HepG2 (cell line): ENCODE measurements at regions not wholly inside any gene's neighbourhood (a gene's known extent, or its start where the extent isn't known, plus 50 kb on each side); places are given as distances from the start of the nearest gene placed in this dataset.

ENCODE experiments used
- ATAC-seq: fragments of 200-7000 bp; cut with Tn5 transposase; 3 replicates; pipeline ENCODE4 v1.9.1; 2020; ENCODE audit warnings: mild to moderate bottlenecking, moderate library complexity
- BruUV-seq: library from RNA; stranded (reverse); fragments of 400-500 nt; replicated peaks from 2 replicates; lab custom pipeline; 2021; lab: Mats Ljungman, UMichigan
- CTCF ChIA-PET: fragments of 300-600 bp; formaldehyde crosslinking; extraction: SDS; loops from one replicate; lab custom pipeline; 2021; ENCODE audit warnings: low total read pairs, inconsistent platforms, low intra/inter-chr PET ratio; lab: Yijun Ruan, JAX
- POLR2A ChIA-PET: fragments of 350-600 bp; sonication (Branson Sonifier 250); formaldehyde crosslinking; loops from one replicate; lab custom pipeline; 2020; ENCODE audit warnings: antibody characterized with exemption, inconsistent platforms; lab: Yijun Ruan, JAX
- DNase-seq: peaks from one replicate; pipeline ENCODE4 v3.0.0-alpha.2; 2015; ENCODE audit warnings: low spot score
- FAIRE-seq: peaks from 3 replicates; lab custom pipeline; 2011; peaks lifted over from hg19 to GRCh38; lab: Jason Lieb, UNC
- H2AFZ ChIP-seq: one replicate; pipeline ENCODE4 v1.6.1; 2011; ENCODE audit warnings: low read length, inconsistent platforms
- H3K27ac ChIP-seq: fragments of 300-600 bp; 3 replicates; pipeline ENCODE4 v1.8.0; 2011; ENCODE audit warnings: mixed run types, mild to moderate bottlenecking, mixed read lengths, low read length, inconsistent platforms; ENCODE audit not compliant: insufficient read depth; ENCODE audit errors: extremely low read length
- H3K27me3 ChIP-seq, 2 experiments: fragments of 200-600 bp in 1 of 2; 2 replicates in 1 of 2; 3 replicates in 1 of 2; pipeline versions ENCODE4 v1.6.0 to v1.8.0; 2011; ENCODE audit warnings: low read length in 2 of 2, mild to moderate bottlenecking in 2 of 2, moderate library complexity in 2 of 2, inconsistent platforms in 1 of 2; ENCODE audit not compliant: insufficient read depth in 2 of 2, control insufficient read depth in 1 of 2
- H3K36me3 ChIP-seq, 2 experiments: fragments of 200-600 bp in 1 of 2; replicated peaks in 1 of 2; 2 replicates in 1 of 2; 3 replicates in 1 of 2; pipeline versions ENCODE4 v1.5.1 to v1.8.0; 2011; ENCODE audit warnings: low read length in 2 of 2, inconsistent platforms in 1 of 2; ENCODE audit not compliant: insufficient read depth in 2 of 2, control insufficient read depth in 1 of 2
- H3K4me1 ChIP-seq: 2 replicates; pipeline ENCODE4 v1.5.1; 2012; ENCODE audit warnings: low read length, inconsistent platforms; ENCODE audit not compliant: insufficient read depth
- H3K4me2 ChIP-seq: 2 replicates; pipeline ENCODE4 v1.6.0; 2011; ENCODE audit warnings: low read depth, low read length, inconsistent platforms
- H3K4me3 ChIP-seq, 3 experiments: fragments of 200-600 bp in 1 of 3; sonication (generic), shearing (Covaris generic) in 1 of 3; replicated peaks in 1 of 3; 2 replicates each; pipeline ENCODE4 v1.5.1; 2011 to 2016; ENCODE audit warnings: low read length in 3 of 3, inconsistent platforms in 2 of 3, low read depth in 2 of 3, mild to moderate bottlenecking in 2 of 3, control low read depth in 1 of 3, mixed read lengths in 1 of 3; ENCODE audit not compliant: insufficient read depth in 1 of 3
- H3K79me2 ChIP-seq: one replicate; pipeline ENCODE4 v1.6.1; 2011; ENCODE audit warnings: low read length, inconsistent platforms; ENCODE audit not compliant: insufficient read depth
- H3K9ac ChIP-seq: 2 replicates; pipeline ENCODE4 v1.6.0; 2011; ENCODE audit warnings: mild to moderate bottlenecking, low read depth, low read length, inconsistent platforms; ENCODE audit not compliant: insufficient read depth
- H3K9me3 ChIP-seq: 2 replicates; pipeline ENCODE4 v1.5.1; 2012; ENCODE audit warnings: mild to moderate bottlenecking, low read length
- H4K20me1 ChIP-seq: 2 replicates; pipeline ENCODE4 v1.6.0; 2011; ENCODE audit warnings: inconsistent platforms, mild to moderate bottlenecking, low read length, moderate library complexity; ENCODE audit not compliant: insufficient read depth
- HOXA7 ChIP-seq: sonication (generic); formaldehyde crosslinking; IDR thresholded peaks from 2 replicates; pipeline ENCODE4 v1.8.1; 2022; ENCODE audit warnings: mild to moderate bottlenecking, missing genetic modification reagents, moderate library complexity
- MXD4 ChIP-seq: IDR thresholded peaks from 2 replicates; pipeline ENCODE4 v1.6.1; 2016; ENCODE audit warnings: mild to moderate bottlenecking, missing biosample characterization, missing genetic modification reagents
- NFAT5 ChIP-seq: sonication (generic); formaldehyde crosslinking; IDR thresholded peaks from 2 replicates; pipeline ENCODE4 v1.4.0; 2020; ENCODE audit warnings: missing genetic modification reagents
- SIX4 ChIP-seq: sonication (generic); formaldehyde crosslinking; IDR thresholded peaks from 2 replicates; pipeline ENCODE4 v1.4.0; 2020; ENCODE audit warnings: missing genetic modification reagents
- TIGD3 ChIP-seq: sonication (generic); formaldehyde crosslinking; IDR thresholded peaks from 2 replicates; pipeline ENCODE4 v1.5.1; 2020; ENCODE audit warnings: mild to moderate bottlenecking, missing genetic modification reagents, borderline replicate concordance
- TSC22D2 ChIP-seq: sonication (generic); formaldehyde crosslinking; IDR thresholded peaks from 2 replicates; pipeline ENCODE4 v1.5.1; 2020; ENCODE audit warnings: missing genetic modification reagents, mild to moderate bottlenecking, borderline replicate concordance
- ZBTB21 ChIP-seq: sonication (generic); formaldehyde crosslinking; IDR thresholded peaks from 2 replicates; pipeline ENCODE4 v1.4.0; 2020; ENCODE audit warnings: missing genetic modification reagents
- ZNF253 ChIP-seq: sonication (generic); formaldehyde crosslinking; IDR thresholded peaks from 2 replicates; pipeline ENCODE4 v1.8.0; 2022; ENCODE audit warnings: mild to moderate bottlenecking, missing genetic modification reagents, borderline replicate concordance
- ZNF557 ChIP-seq: sonication (generic); formaldehyde crosslinking; IDR thresholded peaks from 2 replicates; pipeline ENCODE4 v1.4.0; 2020; ENCODE audit warnings: missing genetic modification reagents
- ZNF567 ChIP-seq: sonication (generic); formaldehyde crosslinking; IDR thresholded peaks from 2 replicates; pipeline ENCODE4 v1.8.1; 2023; ENCODE audit warnings: mild to moderate bottlenecking, missing genetic modification reagents, borderline replicate concordance
- ZNF879 ChIP-seq: sonication (generic); formaldehyde crosslinking; IDR thresholded peaks from 2 replicates; pipeline ENCODE4 v1.8.1; 2023; ENCODE audit warnings: missing genetic modification reagents
- WGBS: methylation state at CpG from one replicate; pipeline ENCODE4 v1.1.6; 2017; ENCODE audit warnings: low lambda C conversion rate; 5-methylcytosine and 5-hydroxymethylcytosine counted together
- in situ Hi-C: cut with HindIII; loops from 2 replicates; pipeline ENCODE4 v1.10.0; 2017; ENCODE audit warnings: low pct_unique_long_range_greater_than_20kb; ENCODE audit not compliant: extremely low pct_ligation_motif_present
- intact Hi-C: fragments of 100-400 bp; cut with micrococcal nuclease; formaldehyde crosslinking; loops from one replicate; pipeline ENCODE4 v1.10.0; 2022; ENCODE audit not compliant: unreplicated experiment
- TF ChIP-seq, protein P1 (sequence below): IDR thresholded peaks from 2 replicates; pipeline ENCODE4 v1.6.1; 2016

DNA sequence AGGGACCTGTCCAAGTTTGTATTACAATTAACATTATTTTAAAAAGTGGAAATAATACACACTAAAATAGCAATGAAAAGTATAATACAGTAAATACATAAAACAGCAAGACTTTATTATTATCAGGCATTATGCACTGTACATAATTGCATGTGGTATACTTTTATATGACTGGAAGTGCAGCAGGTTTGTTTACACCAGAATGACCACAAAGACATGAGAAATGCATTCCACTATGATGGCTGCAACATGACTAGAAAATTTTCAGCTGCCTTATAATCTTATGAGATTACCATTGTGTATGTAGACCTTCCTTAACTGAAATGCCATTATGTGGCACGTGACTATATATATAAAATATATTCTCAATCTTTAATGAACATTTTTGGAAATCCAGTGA lies 1699.6 kb downstream of the KCNT2 start:
- ChIA-PET CTCF (no interaction called here), POLR2A (no interaction called here)
- Histone ChIP-seq H3K27me3 (no peaks in the 10 kb centered on the region), H3K27ac (no peak overlapping the region), H3K4me2 (no peak overlapping the region), H4K20me1 (no peaks in the 10 kb centered on the region), H2AFZ (no peak overlapping the region), H3K36me3 (no peaks in the 10 kb centered on the region), H3K9me3 (no peaks in the 10 kb centered on the region), H3K79me2 (no peaks in the 10 kb centered on the region), H3K4me3 (no peak overlapping the region), H3K4me1 (no peaks in the 10 kb centered on the region), H3K9ac (no peak overlapping the region)
- TF ChIP-seq SIX4 (CRISPR knock-in tag) (no peak), MXD4 (no peak), TSC22D2 (CRISPR knock-in tag) (no peak)
- TF ChIP-seq, protein P1, sequence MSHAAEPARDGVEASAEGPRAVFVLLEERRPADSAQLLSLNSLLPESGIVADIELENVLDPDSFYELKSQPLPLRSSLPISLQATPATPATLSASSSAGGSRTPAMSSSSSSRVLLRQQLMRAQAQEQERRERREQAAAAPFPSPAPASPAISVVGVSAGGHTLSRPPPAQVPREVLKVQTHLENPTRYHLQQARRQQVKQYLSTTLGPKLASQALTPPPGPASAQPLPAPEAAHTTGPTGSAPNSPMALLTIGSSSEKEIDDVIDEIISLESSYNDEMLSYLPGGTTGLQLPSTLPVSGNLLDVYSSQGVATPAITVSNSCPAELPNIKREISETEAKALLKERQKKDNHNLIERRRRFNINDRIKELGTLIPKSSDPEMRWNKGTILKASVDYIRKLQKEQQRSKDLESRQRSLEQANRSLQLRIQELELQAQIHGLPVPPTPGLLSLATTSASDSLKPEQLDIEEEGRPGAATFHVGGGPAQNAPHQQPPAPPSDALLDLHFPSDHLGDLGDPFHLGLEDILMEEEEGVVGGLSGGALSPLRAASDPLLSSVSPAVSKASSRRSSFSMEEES (CRISPR knock-in tag), result no peak
- DNase-seq (no peak), ATAC-seq (no peak), FAIRE-seq (no peak)
- no TSS peak for BruUV-seq
- intact Hi-C loops (no loop called here), in situ Hi-C loops (no loop called here)
- 0% methylated on average over 1 of the region's 1 CpG for WGBS

DNA sequence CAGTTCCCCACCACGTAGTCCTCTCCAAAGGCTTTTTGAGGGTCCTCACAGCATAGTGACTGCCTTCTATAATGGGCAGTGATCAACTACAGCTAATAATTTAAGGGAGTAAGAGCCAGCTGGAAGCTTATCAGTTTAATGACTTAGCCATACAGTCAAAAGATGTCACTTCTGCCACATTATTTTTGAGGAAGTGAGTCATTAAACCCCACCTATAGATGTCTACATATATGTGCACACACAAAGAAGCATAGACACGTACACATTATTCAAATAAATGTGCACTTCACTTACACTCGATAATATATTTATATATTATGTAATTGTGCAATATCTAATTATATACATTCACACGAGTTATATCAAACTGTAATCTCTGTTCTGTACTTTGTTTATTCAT lies 1704.7 kb downstream of the KCNT2 start:
- WGBS, result 15% methylated on average over 3 of the region's 4 CpGs
- H3K27ac ChIP-seq, result no peak overlapping the region
- TF ChIP-seq ZBTB21 (CRISPR knock-in tag) (no peak), NFAT5 (CRISPR knock-in tag) (no peak), ZNF567 (no peak), ZNF253 (CRISPR knock-in tag) (no peak), ZNF879 (CRISPR knock-in tag) (no peak), TIGD3 (CRISPR knock-in tag) (no peak), ZNF557 (no peak), HOXA7 (CRISPR knock-in tag) (no peak)

More for the DNA sequence above, 1704.7 kb downstream of the KCNT2 start:
- no peak overlapping the region for H3K4me3 ChIP-seq
- in situ Hi-C loops (no loop called here), intact Hi-C loops (no loop called here)
- no peaks in the 10 kb centered on the region for H3K9me3 ChIP-seq
- H3K4me1 ChIP-seq, result no peaks in the 10 kb centered on the region
- BruUV-seq, result no TSS peak
- H3K36me3 ChIP-seq, result no peaks in the 10 kb centered on the region
- CTCF ChIA-PET, result no interaction called here
- no peaks in the 10 kb centered on the region for H3K27me3 ChIP-seq
- POLR2A ChIA-PET, result no interaction called here
- no peak overlapping the region for H2AFZ ChIP-seq
- ATAC-seq (no peak), DNase-seq (no peak), FAIRE-seq (no peak)
- no peak overlapping the region for H3K4me2 ChIP-seq
- no peak overlapping the region for H3K9ac ChIP-seq
- no peaks in the 10 kb centered on the region for H3K79me2 ChIP-seq
- no peaks in the 10 kb centered on the region for H4K20me1 ChIP-seq
